Bronchial epithelial cell (primary cell): ENCODE measurements at regions not wholly inside any gene's neighbourhood (a gene's known extent, or its start where the extent isn't known, plus 50 kb on each side); places are given as distances from the start of the nearest gene placed in this dataset.

Source experiments
- DNase-seq: peaks from one replicate; pipeline ENCODE4 v3.0.0-alpha.2; 2010; ENCODE audit warnings: low read depth
- FAIRE-seq: peaks from 2 replicates; lab custom pipeline; 2011; peaks lifted over from hg19 to GRCh38; lab: Jason Lieb, UNC
- H3K27me3 ChIP-seq: 2 replicates; pipeline ENCODE4 v1.5.1; 2011; ENCODE audit warnings: low read length; ENCODE audit not compliant: control insufficient read depth, insufficient read depth
- H3K36me3 ChIP-seq: 2 replicates; pipeline ENCODE4 v1.5.1; 2011; ENCODE audit warnings: low read length; ENCODE audit not compliant: control insufficient read depth, insufficient read depth
- H3K4me3 ChIP-seq: 2 replicates; pipeline ENCODE4 v1.5.1; 2011; ENCODE audit warnings: mild to moderate bottlenecking, low read depth, low read length, control low read depth
- TF ChIP-seq, protein P1 (sequence below): IDR thresholded peaks from 2 replicates; pipeline ENCODE4 v1.5.1; 2011; ENCODE audit warnings: mild to moderate bottlenecking, moderate library complexity, low read length, control low read depth, inconsistent platforms; ENCODE audit not compliant: insufficient read depth, severe bottlenecking

DNA sequence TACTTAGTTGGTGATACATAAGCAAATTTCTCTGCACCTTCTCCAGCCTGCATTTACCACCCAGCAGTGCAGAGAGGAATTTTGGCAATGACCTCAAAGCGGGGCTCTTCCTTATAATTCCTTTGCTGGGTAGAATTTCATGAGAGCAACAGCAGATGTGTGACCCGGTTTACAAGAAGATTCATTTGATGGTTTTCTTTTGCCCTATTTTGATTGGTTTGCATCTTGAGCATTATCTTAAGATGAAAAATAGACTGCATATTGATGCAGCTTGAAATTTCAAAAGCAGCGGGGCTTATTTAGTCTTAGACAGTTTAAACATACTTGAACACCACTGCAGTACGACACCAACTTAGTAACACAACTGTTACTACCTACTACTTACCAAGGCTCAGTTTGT lies 378.9 kb downstream of the TTLL7 start:
- no peak overlapping the region for H3K4me3 ChIP-seq
- DNase-seq (no peak), FAIRE-seq (no peak)
- TF ChIP-seq, protein P1, sequence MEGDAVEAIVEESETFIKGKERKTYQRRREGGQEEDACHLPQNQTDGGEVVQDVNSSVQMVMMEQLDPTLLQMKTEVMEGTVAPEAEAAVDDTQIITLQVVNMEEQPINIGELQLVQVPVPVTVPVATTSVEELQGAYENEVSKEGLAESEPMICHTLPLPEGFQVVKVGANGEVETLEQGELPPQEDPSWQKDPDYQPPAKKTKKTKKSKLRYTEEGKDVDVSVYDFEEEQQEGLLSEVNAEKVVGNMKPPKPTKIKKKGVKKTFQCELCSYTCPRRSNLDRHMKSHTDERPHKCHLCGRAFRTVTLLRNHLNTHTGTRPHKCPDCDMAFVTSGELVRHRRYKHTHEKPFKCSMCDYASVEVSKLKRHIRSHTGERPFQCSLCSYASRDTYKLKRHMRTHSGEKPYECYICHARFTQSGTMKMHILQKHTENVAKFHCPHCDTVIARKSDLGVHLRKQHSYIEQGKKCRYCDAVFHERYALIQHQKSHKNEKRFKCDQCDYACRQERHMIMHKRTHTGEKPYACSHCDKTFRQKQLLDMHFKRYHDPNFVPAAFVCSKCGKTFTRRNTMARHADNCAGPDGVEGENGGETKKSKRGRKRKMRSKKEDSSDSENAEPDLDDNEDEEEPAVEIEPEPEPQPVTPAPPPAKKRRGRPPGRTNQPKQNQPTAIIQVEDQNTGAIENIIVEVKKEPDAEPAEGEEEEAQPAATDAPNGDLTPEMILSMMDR, result no peak
- H3K36me3 ChIP-seq, result no peaks in the 10 kb centered on the region
- H3K27me3 ChIP-seq, result no peaks in the 10 kb centered on the region

- no peak for FAIRE-seq
Observed at GRCh38 chr1:83619170-83619896, 379.6 kb downstream of the TTLL7 start.

DNA sequence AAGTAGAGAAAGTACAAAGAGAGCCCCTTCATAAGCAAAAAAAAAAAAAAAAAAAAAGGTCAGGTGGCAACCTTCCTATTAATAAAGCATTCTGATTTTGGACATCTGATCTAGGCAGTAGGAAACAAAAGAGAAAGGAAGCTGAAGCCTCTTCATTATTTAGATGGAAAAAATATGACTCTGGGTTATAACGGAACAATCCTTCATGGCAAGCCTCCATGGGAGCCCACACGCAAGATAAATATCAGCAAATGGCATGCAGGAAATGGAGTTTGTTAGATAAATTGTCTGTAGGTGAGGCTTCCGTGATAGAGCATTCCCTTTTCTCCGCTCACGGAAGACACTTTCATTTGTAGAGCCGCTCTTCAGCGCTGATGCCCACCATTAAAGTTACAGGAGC lies 381.0 kb downstream of the TTLL7 start:
- TF ChIP-seq, protein P1, result no peak
- no peaks in the 10 kb centered on the region for H3K27me3 ChIP-seq
- no peak overlapping the region for H3K4me3 ChIP-seq
- DNase-seq, result no peak
- no peak for FAIRE-seq
- H3K36me3 ChIP-seq, result no peaks in the 10 kb centered on the region

More at GRCh38 chr1:83619170-83619896, 379.6 kb downstream of the TTLL7 start:
- TF ChIP-seq, protein P1, result no peak
- Histone ChIP-seq H3K36me3 (no peaks in the 10 kb centered on the region), H3K4me3 (no peak overlapping the region), H3K27me3 (no peaks in the 10 kb centered on the region)
- no peak for DNase-seq

- FAIRE-seq, result no peak
- H3K27me3 ChIP-seq, result no peaks in the 10 kb centered on the region
- no peak overlapping the region for H3K4me3 ChIP-seq
- DNase-seq, result no peak
- TF ChIP-seq, protein P1, result no peak
- no peaks in the 10 kb centered on the region for H3K36me3 ChIP-seq
Observed at GRCh38 chr1:83615370-83615769, 383.6 kb downstream of the TTLL7 start.

- no peak overlapping the region for H3K4me3 ChIP-seq
- no peaks in the 10 kb centered on the region for H3K27me3 ChIP-seq
- FAIRE-seq (no peak), DNase-seq (no peak)
- TF ChIP-seq, protein P1, result no peak
- no peaks in the 10 kb centered on the region for H3K36me3 ChIP-seq
Observed at GRCh38 chr1:83606416-83606955, 392.4 kb downstream of the TTLL7 start.
